D721Med (cell line): ENCODE measurements at regions not wholly inside any gene's neighbourhood (a gene's known extent, or its start where the extent isn't known, plus 50 kb on each side); places are given as distances from the start of the nearest gene placed in this dataset.

Experiments used
- DNase-seq: peaks from one replicate; pipeline ENCODE4 v3.0.0; 2011; ENCODE audit warnings: low spot score; ENCODE audit not compliant: insufficient read length
- FAIRE-seq: peaks from 2 replicates; lab custom pipeline; 2011; peaks lifted over from hg19 to GRCh38; lab: Jason Lieb, UNC
- CTCF ChIP-seq: IDR thresholded peaks from 2 replicates; pipeline ENCODE4 v1.5.1; 2012; ENCODE audit warnings: mild to moderate bottlenecking, control low read depth; ENCODE audit not compliant: insufficient read depth; ENCODE audit errors: missing control alignments

DNA sequence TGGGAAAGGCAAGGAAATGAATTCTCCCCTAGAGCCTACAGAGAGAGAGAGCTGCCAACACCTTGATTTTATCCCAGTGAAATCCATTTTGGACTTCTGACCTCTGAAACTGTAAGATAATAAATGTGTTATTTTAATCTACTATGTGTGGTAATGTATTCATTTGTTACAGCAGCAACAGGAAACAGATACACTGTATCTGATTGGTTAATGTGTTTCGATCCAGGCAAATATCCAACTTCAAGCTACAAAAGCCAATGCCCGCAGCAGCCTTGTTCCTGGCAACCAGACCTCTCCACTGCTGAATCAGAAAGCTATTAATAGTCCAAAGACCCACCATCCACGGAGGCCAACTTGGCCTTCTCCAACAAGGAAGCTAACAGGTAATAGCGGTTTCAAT is 318.1 kb downstream of the PTTG2 start:
- no peak for DNase-seq
- TF ChIP-seq CTCF: no peak
- FAIRE-seq: no peak

GRCh38 chr4:38279077-38279476 is 318.9 kb downstream of the PTTG2 start:
- no peak for TF ChIP-seq CTCF
- no peak for FAIRE-seq
- DNase-seq: no peak

DNA sequence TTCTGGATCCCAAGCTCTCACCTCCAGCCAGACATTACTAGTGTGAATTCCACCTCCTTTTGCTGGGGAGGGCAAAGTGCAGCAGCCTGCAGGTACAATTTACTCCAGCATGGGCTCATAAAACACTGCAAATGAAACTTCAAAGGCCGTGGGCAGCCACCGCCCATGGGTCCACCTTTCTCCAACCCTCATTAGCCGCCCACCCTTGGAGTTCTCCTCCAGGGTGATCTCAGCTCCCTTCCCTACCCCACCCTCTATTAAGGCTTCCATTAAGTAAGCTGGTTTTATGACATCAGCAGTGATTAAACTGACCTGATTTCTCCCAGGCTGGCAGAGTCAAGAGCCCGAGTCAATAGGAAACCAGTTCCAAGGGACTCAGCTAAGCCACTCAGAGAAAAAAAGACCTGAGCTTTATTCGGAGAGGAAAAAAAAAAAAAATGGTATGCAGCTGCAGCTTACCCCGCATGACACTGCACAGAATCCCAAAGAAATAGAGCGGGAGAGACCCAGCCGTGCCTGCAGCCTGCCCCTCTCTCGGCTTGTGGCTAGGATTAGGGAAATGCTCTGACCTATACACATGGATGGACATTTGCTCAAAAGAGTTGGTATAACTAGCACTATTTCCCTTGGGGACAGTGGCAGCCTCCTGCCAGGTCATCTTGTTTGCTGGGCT is 319.6 kb downstream of the PTTG2 start:
- FAIRE-seq (no peak), DNase-seq (no peak)
- TF ChIP-seq CTCF: no peak

- DNase-seq (no peak), FAIRE-seq (no peak)
- no peak for TF ChIP-seq CTCF
Measured at GRCh38 chr4:38280323-38280706, 320.1 kb downstream of the PTTG2 start.

DNA sequence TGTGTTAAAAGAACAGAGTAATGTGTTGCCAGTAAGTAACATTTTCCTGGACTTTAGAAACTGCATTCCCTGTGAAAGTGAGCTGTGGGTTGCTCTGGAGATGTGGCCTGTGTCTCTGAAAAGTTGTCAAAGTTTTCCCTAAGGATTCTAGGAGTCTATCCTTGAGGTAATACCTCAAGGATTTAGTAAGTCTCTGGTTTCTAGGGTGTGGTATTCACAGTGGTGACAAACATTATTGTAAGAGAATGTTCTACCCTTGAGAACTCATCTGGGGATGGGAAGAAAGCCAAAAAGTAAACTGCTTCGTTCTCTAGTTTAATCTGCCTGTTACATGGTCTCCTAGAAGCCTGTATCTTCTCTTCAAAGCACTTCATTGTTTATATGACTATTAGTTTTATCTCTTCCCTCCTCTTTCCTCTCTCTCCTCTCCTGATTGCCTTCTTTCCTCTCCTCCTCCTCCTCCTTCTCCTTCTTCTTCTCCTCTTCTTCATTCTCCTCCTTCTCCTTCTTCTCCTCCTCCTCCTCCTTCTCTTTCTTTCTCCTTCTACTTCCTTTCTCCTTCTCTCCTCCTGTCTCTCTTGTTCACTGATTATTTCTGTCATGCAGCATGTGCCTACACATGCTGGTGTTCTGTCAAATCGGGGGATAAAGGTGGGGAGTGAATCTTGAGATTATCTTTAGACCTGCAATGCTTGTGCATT is 321.3 kb downstream of the PTTG2 start:
- no peak for TF ChIP-seq CTCF
- FAIRE-seq: no peak
- no peak for DNase-seq

- TF ChIP-seq CTCF: no peak
- no peak for DNase-seq
- FAIRE-seq: no peak
Measured at GRCh38 chr4:38283724-38284123, 323.5 kb downstream of the PTTG2 start.

DNA sequence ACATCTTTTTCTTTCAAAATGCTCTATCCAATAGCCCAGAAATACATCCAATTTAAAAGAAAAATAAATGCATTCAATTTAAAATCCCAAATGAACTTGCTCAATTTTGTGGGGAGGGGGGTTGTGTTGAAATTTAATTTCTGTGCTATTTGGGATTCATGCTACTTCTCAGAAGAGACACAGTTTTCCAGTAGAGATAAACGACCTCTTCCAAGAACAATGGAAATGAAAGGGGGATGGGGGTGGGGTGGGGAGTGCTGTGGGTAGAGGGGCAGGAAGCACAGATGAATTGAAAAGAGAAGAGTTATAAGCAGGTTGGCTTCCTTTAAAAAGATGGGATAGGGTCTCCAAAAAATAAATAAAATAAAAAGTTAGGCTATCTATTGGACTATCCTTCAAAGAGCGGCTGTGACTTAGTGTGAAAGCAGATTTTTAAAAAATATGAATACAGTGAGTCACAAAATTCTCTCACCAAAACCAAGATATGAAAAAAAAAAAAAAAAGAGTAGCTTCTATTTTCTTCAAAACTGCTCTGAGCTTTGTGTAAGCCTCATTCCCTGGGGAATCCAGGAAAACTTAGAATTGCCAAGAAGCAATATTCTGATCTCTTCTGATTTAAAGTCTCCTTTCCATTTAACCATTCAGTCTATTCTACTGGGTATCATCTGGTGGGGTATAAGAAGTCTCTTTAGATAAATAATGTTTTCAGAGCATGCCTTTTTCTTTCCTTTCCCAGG is 324.3 kb downstream of the PTTG2 start:
- no peak for FAIRE-seq

More for the DNA sequence above, 324.3 kb downstream of the PTTG2 start:
- no peak for TF ChIP-seq CTCF
- no peak for DNase-seq
